HG02642 (cell line): ENCODE measurements at regions not wholly inside any gene's neighbourhood (a gene's known extent, or its start where the extent isn't known, plus 50 kb on each side); places are given as distances from the start of the nearest gene placed in this dataset.
"Not testable (repeated sequence)": the region's sequence is repeated elsewhere in the genome, so short reads cannot be mapped to it uniquely, and the experiment has no call there.

Experiments
- ATAC-seq: cut with Tn5 transposase; IDR thresholded peaks from one replicate; pipeline ENCODE4 v1.9.1; 2021; ENCODE audit warnings: mild to moderate bottlenecking; ENCODE audit not compliant: unreplicated experiment, poor library complexity

DNA sequence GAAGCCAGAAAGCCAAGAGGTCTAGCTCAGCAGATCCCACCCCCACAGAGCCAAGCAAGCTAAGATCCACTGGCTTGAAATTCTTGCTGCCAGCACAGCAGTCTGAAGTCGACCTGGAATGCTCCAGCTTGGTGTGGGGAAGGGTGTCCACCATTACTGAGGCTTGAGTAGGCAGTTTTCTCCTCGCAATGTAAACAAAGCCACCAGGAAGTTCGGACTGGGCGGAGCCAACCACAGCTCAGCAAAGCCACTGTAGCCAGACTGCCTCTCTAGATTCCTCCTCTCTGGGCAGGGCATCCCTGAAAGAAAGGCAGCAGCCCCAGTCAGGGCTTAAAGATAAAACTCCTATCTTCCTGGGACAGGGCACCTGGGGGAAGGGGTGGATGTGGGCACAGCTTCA lies 495.0 kb upstream of the GYPC start:
- not testable (repeated sequence) for ATAC-seq

DNA sequence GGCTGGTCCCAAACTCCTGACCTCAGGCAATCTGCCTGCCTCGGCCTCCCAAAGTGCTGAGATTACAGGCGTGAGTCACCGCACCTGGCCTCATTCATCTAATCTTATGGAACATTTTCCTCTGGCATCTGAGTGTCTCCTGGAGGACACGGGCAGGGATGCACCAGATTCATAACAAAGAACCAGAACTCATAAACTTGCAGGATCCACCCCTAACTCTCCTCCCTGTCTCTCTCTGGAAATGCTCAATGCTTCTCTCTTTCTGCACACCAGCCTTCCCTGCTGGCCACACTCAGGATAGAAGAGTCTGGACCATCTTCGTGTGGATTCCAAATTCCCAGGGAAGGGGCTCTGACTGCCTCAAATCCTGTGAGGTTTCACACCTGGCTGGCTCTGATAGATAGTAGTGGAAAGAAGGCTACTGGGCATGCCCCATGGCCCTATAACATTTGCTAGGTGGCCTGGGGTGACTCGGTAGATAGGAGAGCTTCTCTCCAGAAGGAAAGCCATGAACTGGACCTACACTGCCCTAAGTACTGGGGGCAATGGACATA lies 483.2 kb upstream of the GYPC start:
- ATAC-seq, result no peak

DNA sequence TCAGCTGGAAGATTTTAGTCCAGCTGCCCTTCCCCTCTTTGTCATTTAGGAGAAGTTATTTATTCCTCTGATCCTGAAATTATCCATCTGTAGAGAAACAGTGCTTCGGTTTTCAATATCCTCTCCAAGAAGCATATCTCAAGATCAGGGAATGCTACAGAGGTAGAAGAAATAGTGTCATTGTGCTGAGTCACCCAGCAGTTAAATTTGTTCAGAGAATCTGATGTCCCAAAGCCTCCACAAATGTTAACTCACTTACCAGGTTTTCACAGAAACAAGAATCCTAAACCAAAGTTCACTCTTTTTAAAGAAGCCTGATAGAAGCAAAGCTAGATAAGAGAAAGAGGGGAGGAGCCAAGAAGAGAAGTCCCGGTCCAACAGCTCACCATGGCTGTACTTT lies 480.7 kb upstream of the GYPC start:
- no peak for ATAC-seq

DNA sequence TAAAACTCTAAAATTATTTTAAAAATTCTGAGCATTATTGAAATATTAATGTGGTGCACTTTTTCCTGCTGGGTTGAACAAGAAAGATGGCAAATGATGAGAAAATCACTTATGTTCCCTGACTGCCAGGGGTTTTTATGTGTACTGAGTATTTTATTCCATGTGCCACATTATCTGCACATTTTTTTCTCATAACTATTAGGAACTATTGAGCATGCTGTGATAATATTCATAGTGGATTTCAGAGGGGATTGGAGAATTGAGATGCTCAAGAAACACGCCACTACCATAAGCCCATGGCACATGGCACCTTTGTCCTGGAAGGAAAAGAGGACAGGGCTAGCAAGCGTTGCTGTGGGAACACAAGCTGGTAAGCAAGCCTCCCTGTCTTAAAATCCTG lies 478.5 kb upstream of the GYPC start:
- ATAC-seq, result no peak

GRCh38 chr2:126187668-126188067 lies 468.3 kb upstream of the GYPC start:
- ATAC-seq, result no peak

- no peak for ATAC-seq
These were observed 466.4 kb upstream of the GYPC start for GRCh38 chr2:126189527-126189926.

- no peak for ATAC-seq
These were observed 455.4 kb upstream of the GYPC start for GRCh38 chr2:126200538-126200937.

- no peak for ATAC-seq
These were observed 447.7 kb upstream of the GYPC start for GRCh38 chr2:126208266-126208665.

GRCh38 chr2:126212735-126213134 lies 443.2 kb upstream of the GYPC start:
- no peak for ATAC-seq

- no peak for ATAC-seq
These were observed 436.9 kb upstream of the GYPC start for GRCh38 chr2:126219081-126219480.

DNA sequence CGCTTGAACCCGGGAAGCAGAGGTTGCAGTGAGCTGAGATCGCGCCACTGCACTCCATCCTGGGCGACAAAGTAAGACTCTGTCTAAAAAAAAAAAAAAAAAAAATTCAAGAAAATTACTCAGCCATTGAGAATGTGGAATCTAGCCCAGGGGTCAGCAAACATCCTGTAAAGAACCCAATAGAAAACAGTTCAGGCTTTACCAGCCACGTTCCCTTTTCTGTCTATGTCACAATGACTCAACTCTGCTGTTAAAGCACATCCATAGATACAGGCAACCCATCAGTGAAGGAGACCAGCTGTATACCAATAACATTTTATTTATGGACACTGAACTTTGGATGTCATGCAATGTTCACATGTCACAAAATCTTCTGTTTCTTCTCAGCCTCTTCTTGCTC lies 435.6 kb upstream of the GYPC start:
- ATAC-seq, result no peak

GRCh38 chr2:126221506-126221905 lies 434.5 kb upstream of the GYPC start:
- no peak for ATAC-seq

DNA sequence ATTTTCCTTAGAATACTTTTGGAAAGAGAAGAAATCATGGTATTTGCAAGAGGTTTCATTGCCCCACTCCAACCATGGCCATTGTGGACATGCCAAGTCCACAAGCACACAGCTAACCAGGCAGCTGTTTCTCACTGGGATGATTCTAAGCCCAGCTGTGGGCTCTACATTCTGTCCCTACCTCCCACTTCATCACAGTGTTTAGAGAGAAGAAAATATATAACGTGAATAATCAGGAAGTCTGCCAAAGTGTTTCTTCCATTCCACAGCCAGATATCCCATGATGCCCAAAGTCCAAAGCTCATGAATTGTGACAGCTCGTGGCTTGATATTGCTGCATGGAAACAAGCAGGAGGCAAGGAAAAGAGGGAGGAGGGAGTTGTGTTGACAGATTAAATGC lies 433.7 kb upstream of the GYPC start:
- no peak for ATAC-seq

- ATAC-seq, result no peak
These were observed 431.2 kb upstream of the GYPC start for GRCh38 chr2:126224776-126225175.

- no peak for ATAC-seq
These were observed 428.7 kb upstream of the GYPC start for GRCh38 chr2:126227250-126227649.

DNA sequence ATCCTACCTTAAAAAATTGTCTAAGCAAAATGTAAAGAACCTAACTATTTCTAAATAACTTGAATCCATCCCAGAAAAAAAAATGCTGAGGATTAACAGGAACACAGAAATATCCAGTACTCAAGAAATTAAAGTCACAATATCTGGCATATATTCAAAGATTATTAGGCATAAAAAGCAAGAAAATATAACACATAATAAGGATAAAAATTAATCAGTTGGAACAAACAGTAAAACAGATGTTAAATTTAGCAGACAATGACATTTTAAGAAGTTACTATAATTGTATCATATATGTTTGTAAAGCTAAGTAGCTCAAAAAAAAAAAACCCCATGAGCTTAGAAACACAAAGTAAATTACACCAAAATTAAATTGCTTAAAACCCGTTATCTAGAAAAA lies 427.4 kb upstream of the GYPC start:
- ATAC-seq, result no peak

- ATAC-seq, result no peak
These were observed 417.7 kb upstream of the GYPC start for GRCh38 chr2:126238251-126238650.

DNA sequence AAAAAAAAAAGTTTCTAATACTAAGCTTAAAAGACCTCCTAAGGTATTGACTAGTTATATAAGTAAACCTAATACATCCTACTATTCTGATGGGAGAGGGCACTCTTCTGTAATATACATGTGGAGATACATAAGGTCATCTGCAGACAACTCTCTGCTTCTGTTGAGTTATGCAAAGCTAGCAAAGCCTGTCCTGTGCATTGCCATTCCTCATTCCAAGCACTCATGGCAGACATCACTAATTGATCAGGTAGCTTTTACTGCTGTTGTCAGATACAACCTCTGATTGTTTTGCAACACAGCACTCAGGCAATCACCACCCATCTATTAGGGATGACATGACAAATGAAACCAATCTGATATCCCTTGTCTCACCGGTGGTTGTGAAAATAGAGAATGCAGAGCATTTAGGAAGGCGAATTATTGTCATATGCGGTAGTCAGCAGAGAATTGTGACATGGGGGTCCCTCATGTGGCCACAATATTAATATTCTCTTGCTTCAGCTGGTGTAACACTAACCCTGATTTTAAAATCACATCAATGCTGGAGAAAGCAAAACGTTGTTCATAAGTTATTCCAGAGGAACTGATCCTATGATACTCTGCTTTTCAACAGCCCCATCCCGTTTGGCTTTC lies 416.5 kb upstream of the GYPC start:
- ATAC-seq, result no peak

DNA sequence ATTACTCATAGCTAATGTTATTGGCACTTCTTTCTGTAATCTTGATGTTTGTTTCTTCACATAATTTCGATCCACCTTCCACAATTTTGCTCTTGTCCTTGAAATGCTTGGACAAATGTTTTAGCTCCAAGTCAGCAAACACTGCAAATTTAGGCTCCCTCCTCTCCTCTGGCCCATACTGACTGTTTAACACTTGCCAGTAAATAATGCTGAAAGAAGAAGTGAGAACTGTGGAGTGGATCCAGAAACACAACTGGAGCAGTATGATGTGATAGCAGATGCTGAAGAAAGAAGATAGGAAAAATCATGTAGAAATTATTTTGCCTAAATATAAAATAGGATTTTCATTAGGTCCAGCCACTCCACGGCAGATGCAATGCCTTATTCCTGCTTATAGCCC lies 415.0 kb upstream of the GYPC start:
- ATAC-seq, result no peak

GRCh38 chr2:126241411-126241810 lies 414.5 kb upstream of the GYPC start:
- no peak for ATAC-seq

DNA sequence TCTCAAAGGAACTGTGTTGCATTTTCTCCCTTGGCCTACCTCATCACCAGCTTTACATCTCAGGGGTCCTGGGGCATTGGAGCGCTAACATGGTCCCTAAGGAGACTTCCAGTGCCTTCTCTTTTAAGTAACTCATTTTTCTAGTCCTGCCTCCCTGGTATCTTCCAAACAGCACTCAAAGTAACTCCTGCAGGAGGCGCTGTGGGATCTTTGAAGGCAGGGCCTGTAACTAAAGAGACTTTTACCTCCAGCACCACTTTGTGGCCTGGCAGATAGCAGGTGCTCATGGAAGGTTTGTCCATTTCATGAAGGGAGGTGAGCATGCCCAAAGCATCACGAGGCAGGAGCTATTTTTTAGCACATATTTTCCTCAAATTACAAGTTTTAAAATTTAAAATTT lies 411.0 kb upstream of the GYPC start:
- no peak for ATAC-seq

GRCh38 chr2:126253669-126254068 lies 402.3 kb upstream of the GYPC start:
- no peak for ATAC-seq

GRCh38 chr2:126264625-126265024 lies 391.3 kb upstream of the GYPC start:
- ATAC-seq, result no peak
